ENCODE measurements at regions not wholly inside any gene's neighbourhood (a gene's known extent, or its start where the extent isn't known, plus 50 kb on each side); places are given as distances from the start of the nearest gene placed in this dataset.

- no peak overlapping the region for H3K4me2 ChIP-seq (ENCODE audit: insufficient read depth, low read length)
- no peaks in the 10 kb centered on the region for H4K20me1 ChIP-seq (ENCODE audit: insufficient read depth, low read length)
- no peak for DNase-seq (ENCODE audit: insufficient read length, low spot score, missing footprints)
- H3K79me2 ChIP-seq (ENCODE audit: insufficient read depth, low read length): no peaks in the 10 kb centered on the region
- H3K36me3 ChIP-seq (ENCODE audit: insufficient read depth, low read length): no peaks in the 10 kb centered on the region
- no peak for TF ChIP-seq CTCF (IDR thresholded peaks at IDR 0.05; ENCODE audit: extremely low read depth, low read depth, low read length)
- no peaks in the 10 kb centered on the region for H3K9me3 ChIP-seq (ENCODE audit: low read depth, low read length)
- no peaks in the 10 kb centered on the region for H3K27me3 ChIP-seq (ENCODE audit: insufficient read depth, low read length)
- H2AFZ ChIP-seq (ENCODE audit: low read length): no peak overlapping the region
- H3K4me3 ChIP-seq (ENCODE audit: insufficient read depth, low read length): no peak overlapping the region
- H3K27ac ChIP-seq (ENCODE audit: low read depth, low read length): no peak overlapping the region
- no peaks in the 10 kb centered on the region for H3K4me1 ChIP-seq (ENCODE audit: insufficient read depth, low read length)
These were observed 363.8 kb upstream of the PKN2 start for GRCh38 chr1:88320291-88320690.

GRCh38 chr1:88321706-88322105 lies 362.4 kb upstream of the PKN2 start:
- Histone ChIP-seq H3K36me3 (ENCODE audit: insufficient read depth, low read length) (no peaks in the 10 kb centered on the region), H3K4me3 (ENCODE audit: insufficient read depth, low read length) (no peak overlapping the region), H2AFZ (ENCODE audit: low read length) (no peak overlapping the region), H3K9me3 (ENCODE audit: low read depth, low read length) (no peaks in the 10 kb centered on the region), H3K4me1 (ENCODE audit: insufficient read depth, low read length) (no peaks in the 10 kb centered on the region), H3K79me2 (ENCODE audit: insufficient read depth, low read length) (no peaks in the 10 kb centered on the region), H3K4me2 (ENCODE audit: insufficient read depth, low read length) (no peak overlapping the region), H3K27me3 (ENCODE audit: insufficient read depth, low read length) (no peaks in the 10 kb centered on the region), H4K20me1 (ENCODE audit: insufficient read depth, low read length) (no peaks in the 10 kb centered on the region), H3K27ac (ENCODE audit: low read depth, low read length) (no peak overlapping the region)
- DNase-seq (ENCODE audit: insufficient read length, low spot score, missing footprints): no peak
- TF ChIP-seq CTCF (IDR thresholded peaks at IDR 0.05; ENCODE audit: extremely low read depth, low read depth, low read length): no peak

GRCh38 chr1:88324899-88325298 lies 359.2 kb upstream of the PKN2 start:
- Histone ChIP-seq H3K4me1 (ENCODE audit: insufficient read depth, low read length) (peaks cover 3% of the 10 kb centered on the region), H3K4me2 (ENCODE audit: insufficient read depth, low read length) (no peak overlapping the region), H3K36me3 (ENCODE audit: insufficient read depth, low read length) (no peaks in the 10 kb centered on the region), H3K27me3 (ENCODE audit: insufficient read depth, low read length) (no peaks in the 10 kb centered on the region), H2AFZ (ENCODE audit: low read length) (no peak overlapping the region), H3K9me3 (ENCODE audit: low read depth, low read length) (no peaks in the 10 kb centered on the region), H3K79me2 (ENCODE audit: insufficient read depth, low read length) (no peaks in the 10 kb centered on the region), H3K27ac (ENCODE audit: low read depth, low read length) (no peak overlapping the region), H4K20me1 (ENCODE audit: insufficient read depth, low read length) (no peaks in the 10 kb centered on the region), H3K4me3 (ENCODE audit: insufficient read depth, low read length) (no peak overlapping the region)
- TF ChIP-seq CTCF (IDR thresholded peaks at IDR 0.05; ENCODE audit: extremely low read depth, low read depth, low read length): no peak
- DNase-seq (ENCODE audit: insufficient read length, low spot score, missing footprints): no peak

- Histone ChIP-seq H3K27me3 (ENCODE audit: insufficient read depth, low read length) (no peaks in the 10 kb centered on the region), H2AFZ (ENCODE audit: low read length) (peak overlapping the region; percentile 12), H3K4me3 (ENCODE audit: insufficient read depth, low read length) (no peak overlapping the region), H3K9me3 (ENCODE audit: low read depth, low read length) (no peaks in the 10 kb centered on the region), H3K36me3 (ENCODE audit: insufficient read depth, low read length) (no peaks in the 10 kb centered on the region), H3K4me2 (ENCODE audit: insufficient read depth, low read length) (peak overlapping the region; percentile 6), H3K27ac (ENCODE audit: low read depth, low read length) (no peak overlapping the region), H3K79me2 (ENCODE audit: insufficient read depth, low read length) (no peaks in the 10 kb centered on the region), H3K4me1 (ENCODE audit: insufficient read depth, low read length) (peaks cover 3% of the 10 kb centered on the region), H4K20me1 (ENCODE audit: insufficient read depth, low read length) (no peaks in the 10 kb centered on the region)
- no peak for TF ChIP-seq CTCF (IDR thresholded peaks at IDR 0.05; ENCODE audit: extremely low read depth, low read depth, low read length)
- peak; percentile 56 for DNase-seq (ENCODE audit: insufficient read length, low spot score, missing footprints)
These were observed 356.4 kb upstream of the PKN2 start for GRCh38 chr1:88327391-88328267.

Measured in osteoblast (primary cell).